WERI-Rb-1 (cell line): ENCODE measurements at regions not wholly inside any gene's neighbourhood (a gene's known extent, or its start where the extent isn't known, plus 50 kb on each side); places are given as distances from the start of the nearest gene placed in this dataset.

Experiments
- DNase-seq: peaks from one replicate; pipeline ENCODE4 v3.0.0-alpha.2; 2020
- H3K27ac ChIP-seq: fragments of 250-450 bp; sonication (Bioruptor Pico); 2 replicates; pipeline ENCODE4 v1.5.1; 2020; ENCODE audit warnings: mild to moderate bottlenecking, moderate library complexity
- H3K27me3 ChIP-seq: fragments of 250-450 bp; sonication (Bioruptor Pico); 2 replicates; pipeline ENCODE4 v1.5.1; 2021; ENCODE audit warnings: mild to moderate bottlenecking, low read depth, moderate library complexity; ENCODE audit not compliant: insufficient read depth, severe bottlenecking
- H3K36me3 ChIP-seq: fragments of 250-450 bp; sonication (Bioruptor Pico); 2 replicates; pipeline ENCODE4 v1.5.1; 2020; ENCODE audit warnings: mild to moderate bottlenecking, moderate library complexity
- H3K4me3 ChIP-seq: 2 replicates; pipeline ENCODE4 v1.5.1; 2011; ENCODE audit warnings: low read depth, mild to moderate bottlenecking, control low read depth, low read length
- H3K9me3 ChIP-seq: fragments of 250-450 bp; sonication (Bioruptor Pico); 2 replicates; pipeline ENCODE4 v1.5.1; 2021; ENCODE audit warnings: mild to moderate bottlenecking, moderate library complexity; ENCODE audit not compliant: severe bottlenecking
- TF ChIP-seq, protein P1 (sequence below): IDR thresholded peaks from 2 replicates; pipeline ENCODE4 v1.5.1; 2011; ENCODE audit warnings: low read depth, mild to moderate bottlenecking, control low read depth, inconsistent platforms, low read length

DNA sequence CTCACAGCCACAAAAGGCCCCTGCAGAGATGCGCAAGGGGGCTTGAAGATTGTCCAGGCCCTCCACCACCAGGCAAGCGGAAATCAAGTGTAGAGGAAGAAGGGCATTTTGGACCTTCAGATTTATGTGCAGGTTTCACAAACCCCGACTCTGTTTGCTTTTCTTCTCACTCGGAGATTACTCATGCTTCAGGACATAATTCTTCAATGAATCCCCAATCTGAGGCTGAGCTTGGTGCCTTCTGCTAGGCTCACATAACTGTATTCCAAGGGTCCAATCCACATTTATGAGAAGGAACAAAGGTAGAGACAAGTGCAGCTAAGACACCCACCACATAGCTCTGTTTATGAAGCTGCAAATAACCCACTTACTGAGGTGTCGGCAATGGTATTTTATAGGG is 50.6 kb upstream of the NMNAT3 start:
- no peaks in the 10 kb centered on the region for H3K36me3 ChIP-seq
- H3K27me3 ChIP-seq = no peaks in the 10 kb centered on the region
- no peaks in the 10 kb centered on the region for H3K9me3 ChIP-seq
- H3K4me3 ChIP-seq = no peak overlapping the region
- TF ChIP-seq, protein P1, sequence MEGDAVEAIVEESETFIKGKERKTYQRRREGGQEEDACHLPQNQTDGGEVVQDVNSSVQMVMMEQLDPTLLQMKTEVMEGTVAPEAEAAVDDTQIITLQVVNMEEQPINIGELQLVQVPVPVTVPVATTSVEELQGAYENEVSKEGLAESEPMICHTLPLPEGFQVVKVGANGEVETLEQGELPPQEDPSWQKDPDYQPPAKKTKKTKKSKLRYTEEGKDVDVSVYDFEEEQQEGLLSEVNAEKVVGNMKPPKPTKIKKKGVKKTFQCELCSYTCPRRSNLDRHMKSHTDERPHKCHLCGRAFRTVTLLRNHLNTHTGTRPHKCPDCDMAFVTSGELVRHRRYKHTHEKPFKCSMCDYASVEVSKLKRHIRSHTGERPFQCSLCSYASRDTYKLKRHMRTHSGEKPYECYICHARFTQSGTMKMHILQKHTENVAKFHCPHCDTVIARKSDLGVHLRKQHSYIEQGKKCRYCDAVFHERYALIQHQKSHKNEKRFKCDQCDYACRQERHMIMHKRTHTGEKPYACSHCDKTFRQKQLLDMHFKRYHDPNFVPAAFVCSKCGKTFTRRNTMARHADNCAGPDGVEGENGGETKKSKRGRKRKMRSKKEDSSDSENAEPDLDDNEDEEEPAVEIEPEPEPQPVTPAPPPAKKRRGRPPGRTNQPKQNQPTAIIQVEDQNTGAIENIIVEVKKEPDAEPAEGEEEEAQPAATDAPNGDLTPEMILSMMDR = no peak
- no peak for DNase-seq
- H3K27ac ChIP-seq = no peak overlapping the region
